Endothelial cell of umbilical vein (primary cell): ENCODE measurements at regions not wholly inside any gene's neighbourhood (a gene's known extent, or its start where the extent isn't known, plus 50 kb on each side); places are given as distances from the start of the nearest gene placed in this dataset.

Experiments used
- BruUV-seq: library from RNA; stranded (reverse); fragments of 400-500 nt; replicated peaks from 2 replicates; lab custom pipeline; 2021; lab: Mats Ljungman, UMichigan
- CTCF ChIA-PET: fragments of 300-600, 350-600 bp; sonication (Branson Sonifier 250); formaldehyde crosslinking; loops from one replicate; lab custom pipeline; 2021; ENCODE audit warnings: antibody characterized with exemption, inconsistent platforms; lab: Charles Lee
- POLR2A ChIA-PET: fragments of 300-600, 350-600 bp; sonication (Branson Sonifier 250); formaldehyde crosslinking; loops from one replicate; lab custom pipeline; 2021; ENCODE audit warnings: antibody characterized with exemption, inconsistent platforms; lab: Charles Lee
- DNase-seq: peaks from one replicate; pipeline ENCODE4 v3.0.0-alpha.2; 2011; ENCODE audit warnings: low read depth, low spot score
- FAIRE-seq: peaks from 2 replicates; lab custom pipeline; 2011; peaks lifted over from hg19 to GRCh38; lab: Jason Lieb, UNC
- H2AFZ ChIP-seq: 2 replicates; pipeline ENCODE4 v1.6.0; 2012; ENCODE audit warnings: low read depth, low read length, control low read depth, inconsistent platforms
- H3K27ac ChIP-seq: 2 replicates; pipeline ENCODE4 v1.5.1; 2011; ENCODE audit warnings: low read depth, mild to moderate bottlenecking, control low read depth, low read length, moderate library complexity; ENCODE audit not compliant: insufficient read depth
- H3K27me3 ChIP-seq, 2 experiments: 2 replicates each; pipeline versions ENCODE4 v1.6.0 to v1.6.1; 2011; ENCODE audit warnings: low read length in 2 of 2, mixed read lengths in 1 of 2; ENCODE audit not compliant: control insufficient read depth in 2 of 2, insufficient read depth in 2 of 2
- H3K36me3 ChIP-seq, 2 experiments: 2 replicates in 1 of 2; 3 replicates in 1 of 2; pipeline ENCODE4 v1.5.1; 2011; ENCODE audit warnings: low read length in 2 of 2, mild to moderate bottlenecking in 1 of 2, moderate library complexity in 1 of 2; ENCODE audit not compliant: control insufficient read depth in 2 of 2, insufficient read depth in 2 of 2; ENCODE audit errors: extremely low read depth in 1 of 2
- H3K4me1 ChIP-seq: 3 replicates; pipeline ENCODE4 v1.5.1; 2011; ENCODE audit warnings: mild to moderate bottlenecking, low read length; ENCODE audit not compliant: control insufficient read depth, insufficient read depth; ENCODE audit errors: extremely low read depth
- H3K4me2 ChIP-seq: 2 replicates; pipeline ENCODE4 v1.6.1; 2011; ENCODE audit warnings: low read length, control low read depth, mixed read lengths; ENCODE audit not compliant: insufficient read depth
- H3K4me3 ChIP-seq, 3 experiments: fragments of 200-600 bp in 1 of 3; sonication (generic), shearing (Covaris generic) in 1 of 3; replicated peaks in 1 of 3; 2 replicates each; pipeline ENCODE4 v1.5.1; 2011 to 2016; ENCODE audit warnings: control low read depth in 3 of 3, low read length in 3 of 3, mild to moderate bottlenecking in 2 of 3, inconsistent platforms in 1 of 3, low read depth in 1 of 3, moderate library complexity in 1 of 3; ENCODE audit not compliant: insufficient read depth in 1 of 3
- H3K79me2 ChIP-seq: 2 replicates; pipeline ENCODE4 v1.6.0; 2012; ENCODE audit warnings: low read length, inconsistent platforms; ENCODE audit not compliant: control insufficient read depth, insufficient read depth
- H3K9ac ChIP-seq: replicated peaks from 2 replicates; pipeline ENCODE3; 2011; ENCODE audit warnings: low read length, control low read depth; ENCODE audit not compliant: insufficient read depth; ENCODE audit errors: extremely low read depth
- H3K9me1 ChIP-seq: replicated peaks from 3 replicates; pipeline ENCODE4 v1.6.0; 2011; ENCODE audit warnings: mild to moderate bottlenecking, low read length; ENCODE audit not compliant: control insufficient read depth, insufficient read depth; ENCODE audit errors: extremely low read depth
- H3K9me3 ChIP-seq: replicated peaks from 2 replicates; pipeline ENCODE4 v1.5.1; 2012; ENCODE audit warnings: low read length, inconsistent platforms; ENCODE audit not compliant: control insufficient read depth, insufficient read depth
- H4K20me1 ChIP-seq: replicated peaks from 2 replicates; pipeline ENCODE3; 2011; ENCODE audit warnings: mild to moderate bottlenecking, low read length; ENCODE audit not compliant: control insufficient read depth, insufficient read depth; ENCODE audit errors: extremely low read depth
- CTCF ChIP-seq, 2 donors: IDR thresholded peaks; 1 replicate in 1 of 2; 2 replicates in 1 of 2; pipeline ENCODE4 v1.5.1; 2011; ENCODE audit warnings: low read length in 2 of 2, mild to moderate bottlenecking in 2 of 2, moderate library complexity in 2 of 2, control low read depth in 1 of 2, inconsistent platforms in 1 of 2, low read depth in 1 of 2; ENCODE audit not compliant: insufficient read depth in 1 of 2; ENCODE audit errors: extremely low read depth in 1 of 2
- EZH2 ChIP-seq: IDR thresholded peaks from 2 replicates; pipeline ENCODE4 v1.6.1; 2012; ENCODE audit warnings: borderline replicate concordance, low read depth, mild to moderate bottlenecking, moderate library complexity, low read length, inconsistent platforms; ENCODE audit not compliant: severe bottlenecking
- FOS ChIP-seq: IDR thresholded peaks from 2 replicates; pipeline ENCODE4 v1.6.1; 2011; ENCODE audit warnings: mild to moderate bottlenecking, low read length, moderate library complexity, borderline replicate concordance; ENCODE audit not compliant: insufficient read depth
- GATA2 ChIP-seq: IDR thresholded peaks from 2 replicates; pipeline ENCODE4 v1.7.0; 2011; ENCODE audit warnings: low read depth, mild to moderate bottlenecking, moderate library complexity, mixed read lengths, low read length; ENCODE audit not compliant: insufficient read length, insufficient read depth
- JUN ChIP-seq: IDR thresholded peaks from 2 replicates; pipeline ENCODE4 v1.6.1; 2011; ENCODE audit warnings: borderline replicate concordance, low read depth; ENCODE audit not compliant: insufficient read length, insufficient read depth
- MYC ChIP-seq: IDR thresholded peaks from one replicate; pipeline ENCODE4 v1.6.1; 2011; ENCODE audit warnings: mild to moderate bottlenecking, low read depth, low read length
- POLR2A ChIP-seq: IDR thresholded peaks from 2 replicates; pipeline ENCODE4 v1.6.1; 2012; ENCODE audit warnings: low read depth, mild to moderate bottlenecking, control low read depth, low read length
- POLR2AphosphoS5 ChIP-seq: IDR thresholded peaks from 2 replicates; pipeline ENCODE4 v1.6.1; 2012; ENCODE audit warnings: low read depth, mild to moderate bottlenecking, control low read depth, low read length, moderate library complexity; ENCODE audit not compliant: insufficient read depth
- dilution Hi-C: fragments of 300-500 bp; cut with MboI; formaldehyde crosslinking; loops from one replicate; pipeline ENCODE4 v1.15.0; 2019; ENCODE audit warnings: low sequenced_read_pairs; ENCODE audit not compliant: extremely low pct_ligation_motif_present
- intact Hi-C: fragments of 100-400 bp; cut with micrococcal nuclease; formaldehyde crosslinking; loops from one replicate; pipeline ENCODE4 v1.10.0; 2022
- TF ChIP-seq, protein P1 (sequence below): IDR thresholded peaks from 2 replicates; pipeline ENCODE4 v1.6.1; 2011; ENCODE audit not compliant: insufficient read depth, insufficient read length

DNA sequence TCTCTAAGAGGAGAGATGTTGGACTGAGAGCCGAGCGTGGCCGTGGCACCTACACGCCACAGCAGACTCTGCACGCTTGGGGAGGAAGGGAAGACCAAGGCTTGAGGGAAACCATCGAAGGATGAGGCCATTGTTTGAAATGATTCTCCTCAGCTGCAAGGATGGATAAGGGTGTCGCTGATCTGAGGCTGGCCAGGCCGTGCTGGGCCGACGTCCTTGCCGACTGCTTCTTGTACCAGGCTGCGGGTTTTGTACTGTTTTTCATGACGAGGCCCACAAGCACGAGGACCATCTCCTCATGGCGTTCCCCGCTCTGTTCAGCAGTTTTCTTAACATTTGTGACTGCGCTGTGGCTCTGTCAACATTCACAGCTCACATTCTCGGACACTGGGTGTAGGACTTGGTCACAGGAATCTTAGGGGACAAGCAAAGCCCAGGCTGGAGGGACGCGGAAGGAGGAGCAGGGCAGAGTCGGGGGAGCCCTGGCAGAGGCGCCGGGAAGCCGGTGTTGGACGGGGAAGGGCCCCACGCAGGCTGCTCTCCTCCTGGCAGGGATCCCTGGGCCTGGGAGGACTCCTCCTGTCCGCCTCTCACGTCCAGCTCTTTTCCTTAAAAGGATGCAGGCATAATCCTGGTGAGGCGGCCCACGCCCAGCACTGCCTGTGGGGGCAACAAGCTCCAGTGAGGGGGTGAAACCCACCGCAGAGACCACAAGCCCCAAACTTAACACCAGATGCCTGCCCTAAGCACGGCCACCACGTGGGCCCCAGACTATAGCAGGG is 259.0 kb upstream of the SALL3 start:
- no peak for TF ChIP-seq FOS
- no peak for TF ChIP-seq CTCF (IDR thresholded peaks at IDR 0.05; ENCODE audit: extremely low read depth in 1 of 2, insufficient read depth in 1 of 2, low read depth in 1 of 2, low read length in 2 of 2)
- no peak for TF ChIP-seq EZH2
- no peak for TF ChIP-seq MYC
- TF ChIP-seq POLR2AphosphoS5, result no peak
- TF ChIP-seq GATA2, result no peak
- TF ChIP-seq JUN, result no peak
- TF ChIP-seq, protein P1, sequence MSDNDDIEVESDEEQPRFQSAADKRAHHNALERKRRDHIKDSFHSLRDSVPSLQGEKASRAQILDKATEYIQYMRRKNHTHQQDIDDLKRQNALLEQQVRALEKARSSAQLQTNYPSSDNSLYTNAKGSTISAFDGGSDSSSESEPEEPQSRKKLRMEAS, result no peak
- no peak for TF ChIP-seq POLR2A
- intact Hi-C loops (no loop called here), dilution Hi-C loops (no loop called here)
- Histone ChIP-seq H4K20me1 (no peaks in the 10 kb centered on the region), H3K4me3 (no peak overlapping the region), H3K27ac (no peak overlapping the region), H3K4me1 (no peaks in the 10 kb centered on the region), H3K9me1 (no peaks in the 10 kb centered on the region), H3K9ac (no peak overlapping the region), H3K4me2 (no peak overlapping the region), H3K27me3 (no peaks in the 10 kb centered on the region), H3K9me3 (peaks cover 2% of the 10 kb centered on the region), H3K36me3 (no peaks in the 10 kb centered on the region), H3K79me2 (no peaks in the 10 kb centered on the region), H2AFZ (no peak overlapping the region)
- BruUV-seq, result no TSS peak
- FAIRE-seq, result no peak
- no peak for DNase-seq
- POLR2A ChIA-PET, result no interaction called here
- CTCF ChIA-PET, result no interaction called here
